Mesenchymal stem cell (in vitro differentiated cells and primary cell): ENCODE measurements at regions not wholly inside any gene's neighbourhood (a gene's known extent, or its start where the extent isn't known, plus 50 kb on each side); places are given as distances from the start of the nearest gene placed in this dataset.

Source experiments
- DNase-seq: peaks from one replicate; pipeline ENCODE4 v3.0.0-alpha.2; 2013
- H2AFZ ChIP-seq: one replicate; pipeline ENCODE4 v1.6.1; 2013; ENCODE audit warnings: low read depth, mild to moderate bottlenecking, control low read depth, inconsistent platforms, low read length, moderate library complexity
- H2AK5ac ChIP-seq: 2 replicates; pipeline ENCODE4 v1.6.1; 2013; ENCODE audit warnings: low read length, moderate library complexity, mild to moderate bottlenecking, inconsistent platforms; ENCODE audit not compliant: severe bottlenecking
- H2BK120ac ChIP-seq: one replicate; pipeline ENCODE4 v1.6.1; 2013; ENCODE audit warnings: low read depth, mild to moderate bottlenecking, inconsistent platforms, low read length, moderate library complexity
- H2BK12ac ChIP-seq, 2 experiments: one replicate each; pipeline ENCODE4 v1.6.1; 2013; ENCODE audit warnings: inconsistent platforms in 2 of 2, low read length in 2 of 2, mild to moderate bottlenecking in 2 of 2, moderate library complexity in 2 of 2, control low read depth in 1 of 2
- H2BK15ac ChIP-seq: one replicate; pipeline ENCODE4 v1.6.1; 2013; ENCODE audit warnings: mild to moderate bottlenecking, low read depth, inconsistent platforms; ENCODE audit not compliant: poor library complexity, severe bottlenecking
- H2BK5ac ChIP-seq: 2 replicates; pipeline ENCODE4 v1.6.1; 2013; ENCODE audit warnings: low read depth, mild to moderate bottlenecking, low read length, control low read depth, inconsistent platforms; ENCODE audit not compliant: poor library complexity, severe bottlenecking
- H3K14ac ChIP-seq, 2 experiments: one replicate each; pipeline ENCODE4 v1.6.1; 2013; ENCODE audit warnings: inconsistent platforms in 2 of 2, low read length in 2 of 2, control low read depth in 1 of 2, mild to moderate bottlenecking in 1 of 2, moderate library complexity in 1 of 2
- H3K18ac ChIP-seq, 2 experiments: one replicate each; pipeline ENCODE4 v1.6.1; 2013; ENCODE audit warnings: inconsistent platforms in 2 of 2, low read length in 2 of 2, control low read depth in 1 of 2, low read depth in 1 of 2, mild to moderate bottlenecking in 1 of 2
- H3K23ac ChIP-seq, 2 experiments: one replicate each; pipeline ENCODE4 v1.6.1; 2013; ENCODE audit warnings: inconsistent platforms in 2 of 2, low read length in 2 of 2, mild to moderate bottlenecking in 2 of 2, moderate library complexity in 2 of 2, control low read depth in 1 of 2
- H3K27ac ChIP-seq: 2 replicates; pipeline ENCODE4 v1.5.1; 2013; ENCODE audit warnings: mild to moderate bottlenecking, moderate library complexity, low read length, control low read depth, inconsistent platforms; ENCODE audit not compliant: poor library complexity, severe bottlenecking
- H3K27me3 ChIP-seq, 2 experiments: 2 replicates each; pipeline versions ENCODE4 v1.6.1 to v1.7.0; 2013; ENCODE audit warnings: low read length in 2 of 2, mild to moderate bottlenecking in 2 of 2, moderate library complexity in 2 of 2, control low read depth in 1 of 2, inconsistent platforms in 1 of 2; ENCODE audit not compliant: control insufficient read depth in 1 of 2, insufficient read depth in 1 of 2
- H3K36me3 ChIP-seq, 2 experiments: 2 replicates each; pipeline versions ENCODE4 v1.6.1 to v1.7.0; 2013; ENCODE audit warnings: low read length in 2 of 2, control low read depth in 1 of 2, inconsistent platforms in 1 of 2, low read depth in 1 of 2, mild to moderate bottlenecking in 1 of 2; ENCODE audit not compliant: insufficient read depth in 2 of 2, control insufficient read depth in 1 of 2
- H3K4ac ChIP-seq, 2 experiments: one replicate each; pipeline ENCODE4 v1.6.1; 2013; ENCODE audit warnings: inconsistent platforms in 2 of 2, low read length in 2 of 2, mild to moderate bottlenecking in 2 of 2, moderate library complexity in 2 of 2, control low read depth in 1 of 2, low read depth in 1 of 2
- H3K4me1 ChIP-seq: 2 replicates; pipeline ENCODE4 v1.6.1; 2013; ENCODE audit warnings: low read depth, low read length, control low read depth; ENCODE audit not compliant: control insufficient read depth, insufficient read depth
- H3K4me2 ChIP-seq: 2 replicates; pipeline ENCODE4 v1.6.1; 2013; ENCODE audit warnings: low read length, mild to moderate bottlenecking, inconsistent platforms; ENCODE audit not compliant: poor library complexity, severe bottlenecking
- H3K4me3 ChIP-seq, 2 experiments: 2 replicates each; pipeline versions ENCODE4 v1.5.1 to v1.7.0; 2013; ENCODE audit warnings: low read length in 2 of 2, mild to moderate bottlenecking in 2 of 2, control low read depth in 1 of 2, low read depth in 1 of 2; ENCODE audit not compliant: insufficient read depth in 1 of 2
- H3K79me1 ChIP-seq: replicated peaks from 2 replicates; pipeline ENCODE4 v1.6.1; 2013; ENCODE audit warnings: mild to moderate bottlenecking, control low read depth, low read length, inconsistent platforms; ENCODE audit not compliant: poor library complexity, severe bottlenecking
- H3K9ac ChIP-seq: 2 replicates; pipeline ENCODE4 v1.7.0; 2013; ENCODE audit warnings: mild to moderate bottlenecking, low read length, moderate library complexity
- H3K9me3 ChIP-seq: 2 replicates; pipeline ENCODE4 v1.7.0; 2013; ENCODE audit warnings: mild to moderate bottlenecking, low read length; ENCODE audit not compliant: control insufficient read depth
- H4K8ac ChIP-seq: one replicate; pipeline ENCODE4 v1.6.1; 2013; ENCODE audit warnings: inconsistent platforms, mild to moderate bottlenecking, low read length, moderate library complexity
- H4K91ac ChIP-seq: one replicate; pipeline ENCODE4 v1.6.1; 2013; ENCODE audit warnings: mild to moderate bottlenecking, low read length, inconsistent platforms
- WGBS: methylation state at CpG from one replicate; pipeline ENCODE4 v1.1.7; 2013; ENCODE audit warnings: mixed read lengths; 5-methylcytosine and 5-hydroxymethylcytosine counted together

- Histone ChIP-seq H3K27me3 (no peaks in the 10 kb centered on the region), H3K79me1 (no peaks in the 10 kb centered on the region), H2BK5ac (no peak overlapping the region), H3K4me2 (no peak overlapping the region), H3K4ac (no peak overlapping the region), H2BK120ac (no peak overlapping the region), H2BK15ac (no peak overlapping the region), H3K4me3 (no peak overlapping the region), H3K9me3 (no peaks in the 10 kb centered on the region), H4K8ac (no peak overlapping the region), H3K36me3 (no peaks in the 10 kb centered on the region), H3K14ac (no peak overlapping the region), H3K18ac (no peak overlapping the region), H2AK5ac (no peak overlapping the region), H2BK12ac (no peak overlapping the region), H4K91ac (no peak overlapping the region), H3K9ac (no peak overlapping the region), H3K23ac (no peak overlapping the region), H3K27ac (no peak overlapping the region), H2AFZ (no peak overlapping the region), H3K4me1 (no peaks in the 10 kb centered on the region)
- DNase-seq: no peak
- 86% methylated on average over 2 of the region's 2 CpGs for WGBS
Observed at GRCh38 chr11:30698425-30698824, 112.3 kb upstream of the MPPED2 start.

GRCh38 chr11:30697032-30697431 is 110.9 kb upstream of the MPPED2 start:
- Histone ChIP-seq H3K27me3 (no peaks in the 10 kb centered on the region), H2BK15ac (no peak overlapping the region), H3K4me3 (no peak overlapping the region), H4K91ac (no peak overlapping the region), H4K8ac (no peak overlapping the region), H3K4me1 (no peaks in the 10 kb centered on the region), H2AK5ac (no peak overlapping the region), H3K79me1 (no peaks in the 10 kb centered on the region), H3K4ac (no peak overlapping the region), H3K18ac (no peak overlapping the region), H3K4me2 (no peak overlapping the region), H2BK120ac (no peak overlapping the region), H2AFZ (no peak overlapping the region), H3K23ac (no peak overlapping the region), H3K36me3 (no peaks in the 10 kb centered on the region), H3K14ac (no peak overlapping the region), H2BK12ac (no peak overlapping the region), H3K27ac (no peak overlapping the region), H3K9me3 (peaks cover 3% of the 10 kb centered on the region), H2BK5ac (no peak overlapping the region), H3K9ac (no peak overlapping the region)
- WGBS: 58% methylated on average over 4 of the region's 4 CpGs
- no peak for DNase-seq

GRCh38 chr11:30684772-30685171 is 98.6 kb upstream of the MPPED2 start:
- Histone ChIP-seq H4K91ac (no peak overlapping the region), H3K4me3 (no peak overlapping the region), H3K9ac (no peak overlapping the region), H2AK5ac (no peak overlapping the region), H3K4me2 (no peak overlapping the region), H3K18ac (no peak overlapping the region), H2BK15ac (no peak overlapping the region), H3K27ac (no peak overlapping the region), H2BK12ac (no peak overlapping the region), H4K8ac (no peak overlapping the region), H3K4ac (no peak overlapping the region), H2BK5ac (no peak overlapping the region), H3K4me1 (no peaks in the 10 kb centered on the region), H3K36me3 (no peaks in the 10 kb centered on the region), H3K9me3 (no peaks in the 10 kb centered on the region), H3K79me1 (no peaks in the 10 kb centered on the region), H3K27me3 (no peaks in the 10 kb centered on the region), H3K14ac (no peak overlapping the region), H2BK120ac (no peak overlapping the region), H3K23ac (no peak overlapping the region), H2AFZ (no peak overlapping the region)
- 52% methylated on average over 1 of the region's 2 CpGs for WGBS
- DNase-seq: no peak

GRCh38 chr11:30683176-30683575 is 97.0 kb upstream of the MPPED2 start:
- DNase-seq: no peak
- no peak overlapping the region for H3K9ac ChIP-seq
- no peak overlapping the region for H4K8ac ChIP-seq
- no peaks in the 10 kb centered on the region for H3K9me3 ChIP-seq
- H3K4ac ChIP-seq: no peak overlapping the region
- no peak overlapping the region for H2AK5ac ChIP-seq
- no peak overlapping the region for H3K23ac ChIP-seq
- no peaks in the 10 kb centered on the region for H3K27me3 ChIP-seq
- no peaks in the 10 kb centered on the region for H3K79me1 ChIP-seq
- WGBS: 84% methylated on average over 1 of the region's 1 CpG
- H2BK12ac ChIP-seq: no peak overlapping the region
- no peaks in the 10 kb centered on the region for H3K36me3 ChIP-seq
- no peak overlapping the region for H3K4me2 ChIP-seq
- no peak overlapping the region for H3K4me3 ChIP-seq
- H4K91ac ChIP-seq: no peak overlapping the region
- H2AFZ ChIP-seq: no peak overlapping the region
- no peak overlapping the region for H3K14ac ChIP-seq
- no peak overlapping the region for H2BK5ac ChIP-seq
- H2BK120ac ChIP-seq: no peak overlapping the region
- H3K27ac ChIP-seq: no peak overlapping the region
- H3K4me1 ChIP-seq: no peaks in the 10 kb centered on the region
- H2BK15ac ChIP-seq: no peak overlapping the region
- no peak overlapping the region for H3K18ac ChIP-seq
